Calu3 (cell line): ENCODE measurements at regions not wholly inside any gene's neighbourhood (a gene's known extent, or its start where the extent isn't known, plus 50 kb on each side); places are given as distances from the start of the nearest gene placed in this dataset.

Source experiments
- BruUV-seq: library from RNA; stranded (reverse); fragments of 400-500 nt; replicated peaks from 2 replicates; lab custom pipeline; 2021; lab: Mats Ljungman, UMichigan
- CTCF ChIA-PET: fragments of 300-600 bp; sonication (Branson Sonifier 250); formaldehyde crosslinking; loops from one replicate; lab custom pipeline; 2022; ENCODE audit warnings: antibody characterized with exemption; lab: Charles Lee
- DNase-seq: peaks from one replicate; pipeline ENCODE4 v3.0.0; 2022
- H3K27ac Mint-ChIP-seq: one replicate; pipeline ENCODE4 v1.8.0; 2022; ENCODE audit warnings: mixed read lengths; ENCODE audit not compliant: unreplicated experiment
- H3K27me3 Mint-ChIP-seq: one replicate; pipeline ENCODE4 v1.8.0; 2022; ENCODE audit warnings: mixed read lengths; ENCODE audit not compliant: unreplicated experiment
- H3K36me3 Mint-ChIP-seq: one replicate; pipeline ENCODE4 v1.8.0; 2022; ENCODE audit warnings: mild to moderate bottlenecking, moderate library complexity, mixed read lengths; ENCODE audit not compliant: insufficient read depth, unreplicated experiment
- H3K4me1 Mint-ChIP-seq: one replicate; pipeline ENCODE4 v1.8.0; 2022; ENCODE audit warnings: mild to moderate bottlenecking, low read depth, mixed read lengths; ENCODE audit not compliant: unreplicated experiment
- H3K4me3 Mint-ChIP-seq: one replicate; pipeline ENCODE4 v1.8.0; 2022; ENCODE audit warnings: mild to moderate bottlenecking, low read depth, moderate library complexity, mixed read lengths; ENCODE audit not compliant: unreplicated experiment
- H3K9me3 Mint-ChIP-seq: one replicate; pipeline ENCODE4 v1.8.0; 2022; ENCODE audit warnings: low read depth, mixed read lengths; ENCODE audit not compliant: unreplicated experiment
- intact Hi-C: fragments of 100-400 bp; cut with micrococcal nuclease; formaldehyde crosslinking; loops from one replicate; pipeline ENCODE4 v1.10.0; 2022; ENCODE audit not compliant: unreplicated experiment
- TF ChIP-seq, protein P1 (sequence below): fragments of 200-600 bp; IDR thresholded peaks from one replicate; pipeline ENCODE4 v1.8.0; 2022; ENCODE audit warnings: antibody characterized with exemption; ENCODE audit not compliant: unreplicated experiment

GRCh38 chr2:116489944-116490343 is 1324.5 kb upstream of the DDX18 start:
- no peaks in the 10 kb centered on the region for H3K27me3 Mint-ChIP-seq
- CTCF ChIA-PET: no interaction called here
- intact Hi-C loops: no loop called here
- TF ChIP-seq, protein P1, sequence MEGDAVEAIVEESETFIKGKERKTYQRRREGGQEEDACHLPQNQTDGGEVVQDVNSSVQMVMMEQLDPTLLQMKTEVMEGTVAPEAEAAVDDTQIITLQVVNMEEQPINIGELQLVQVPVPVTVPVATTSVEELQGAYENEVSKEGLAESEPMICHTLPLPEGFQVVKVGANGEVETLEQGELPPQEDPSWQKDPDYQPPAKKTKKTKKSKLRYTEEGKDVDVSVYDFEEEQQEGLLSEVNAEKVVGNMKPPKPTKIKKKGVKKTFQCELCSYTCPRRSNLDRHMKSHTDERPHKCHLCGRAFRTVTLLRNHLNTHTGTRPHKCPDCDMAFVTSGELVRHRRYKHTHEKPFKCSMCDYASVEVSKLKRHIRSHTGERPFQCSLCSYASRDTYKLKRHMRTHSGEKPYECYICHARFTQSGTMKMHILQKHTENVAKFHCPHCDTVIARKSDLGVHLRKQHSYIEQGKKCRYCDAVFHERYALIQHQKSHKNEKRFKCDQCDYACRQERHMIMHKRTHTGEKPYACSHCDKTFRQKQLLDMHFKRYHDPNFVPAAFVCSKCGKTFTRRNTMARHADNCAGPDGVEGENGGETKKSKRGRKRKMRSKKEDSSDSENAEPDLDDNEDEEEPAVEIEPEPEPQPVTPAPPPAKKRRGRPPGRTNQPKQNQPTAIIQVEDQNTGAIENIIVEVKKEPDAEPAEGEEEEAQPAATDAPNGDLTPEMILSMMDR: no peak
- no TSS peak for BruUV-seq
- H3K36me3 Mint-ChIP-seq: no peaks in the 10 kb centered on the region
- no peak overlapping the region for H3K27ac Mint-ChIP-seq
- no peaks in the 10 kb centered on the region for H3K4me1 Mint-ChIP-seq
- H3K4me3 Mint-ChIP-seq: no peak overlapping the region
- no peak for DNase-seq
- H3K9me3 Mint-ChIP-seq: peaks cover 22% of the 10 kb centered on the region

- BruUV-seq: no TSS peak
- H3K9me3 Mint-ChIP-seq: peaks cover 22% of the 10 kb centered on the region
- no peak overlapping the region for H3K4me3 Mint-ChIP-seq
- TF ChIP-seq, protein P1: no peak
- no peaks in the 10 kb centered on the region for H3K27me3 Mint-ChIP-seq
- intact Hi-C loops: no loop called here
- no peaks in the 10 kb centered on the region for H3K36me3 Mint-ChIP-seq
- H3K27ac Mint-ChIP-seq: no peak overlapping the region
- H3K4me1 Mint-ChIP-seq: no peaks in the 10 kb centered on the region
- CTCF ChIA-PET: no interaction called here
- DNase-seq: no peak
Observed at GRCh38 chr2:116490511-116491145, 1323.9 kb upstream of the DDX18 start.

- H3K4me3 Mint-ChIP-seq: no peak overlapping the region
- DNase-seq: no peak
- H3K27me3 Mint-ChIP-seq: no peaks in the 10 kb centered on the region
- CTCF ChIA-PET: no interaction called here
- intact Hi-C loops: no loop called here
- peaks cover 19% of the 10 kb centered on the region for H3K9me3 Mint-ChIP-seq
- no peaks in the 10 kb centered on the region for H3K36me3 Mint-ChIP-seq
- no peaks in the 10 kb centered on the region for H3K4me1 Mint-ChIP-seq
- TF ChIP-seq, protein P1: no peak
- H3K27ac Mint-ChIP-seq: no peak overlapping the region
- no TSS peak for BruUV-seq
Observed at GRCh38 chr2:116491292-116491691, 1323.2 kb upstream of the DDX18 start.

DNA sequence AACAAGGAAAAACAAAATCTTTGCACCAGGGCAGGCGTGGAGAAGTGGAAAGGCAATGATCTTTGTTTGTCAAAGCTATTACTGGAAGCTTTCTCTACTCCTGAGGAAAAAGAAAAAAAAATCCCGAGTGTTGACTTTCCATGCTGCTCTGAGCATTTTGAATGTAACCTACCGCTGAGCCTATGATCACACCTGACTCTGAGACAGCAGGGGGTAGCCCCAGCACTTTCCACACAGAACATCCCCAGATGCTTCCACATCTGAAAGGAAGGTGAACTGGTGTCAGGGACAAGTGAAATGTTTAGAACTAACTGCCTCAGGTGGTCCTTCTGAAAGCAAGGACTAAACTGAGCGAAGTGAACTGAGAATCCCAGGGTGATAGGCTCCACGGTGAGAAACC is 1315.1 kb upstream of the DDX18 start:
- Mint-ChIP-seq H3K27me3 (no peaks in the 10 kb centered on the region), H3K9me3 (peaks cover 6% of the 10 kb centered on the region), H3K36me3 (no peaks in the 10 kb centered on the region), H3K27ac (no peak overlapping the region), H3K4me3 (no peak overlapping the region), H3K4me1 (no peaks in the 10 kb centered on the region)
- TF ChIP-seq, protein P1: no peak
- intact Hi-C loops: no loop called here
- BruUV-seq: no TSS peak
- no peak for DNase-seq
- CTCF ChIA-PET: no interaction called here
